Endothelial cell of umbilical vein (primary cell): ENCODE measurements at regions not wholly inside any gene's neighbourhood (a gene's known extent, or its start where the extent isn't known, plus 50 kb on each side); places are given as distances from the start of the nearest gene placed in this dataset.

Experiments
- BruUV-seq: library from RNA; stranded (reverse); fragments of 400-500 nt; replicated peaks from 2 replicates; lab custom pipeline; 2021; lab: Mats Ljungman, UMichigan
- CTCF ChIA-PET: fragments of 300-600, 350-600 bp; sonication (Branson Sonifier 250); formaldehyde crosslinking; loops from one replicate; lab custom pipeline; 2021; ENCODE audit warnings: antibody characterized with exemption, inconsistent platforms; lab: Charles Lee
- POLR2A ChIA-PET: fragments of 300-600, 350-600 bp; sonication (Branson Sonifier 250); formaldehyde crosslinking; loops from one replicate; lab custom pipeline; 2021; ENCODE audit warnings: antibody characterized with exemption, inconsistent platforms; lab: Charles Lee
- DNase-seq: peaks from one replicate; pipeline ENCODE4 v3.0.0-alpha.2; 2011; ENCODE audit warnings: low read depth, low spot score
- FAIRE-seq: peaks from 2 replicates; lab custom pipeline; 2011; peaks lifted over from hg19 to GRCh38; lab: Jason Lieb, UNC
- H2AFZ ChIP-seq: 2 replicates; pipeline ENCODE4 v1.6.0; 2012; ENCODE audit warnings: low read depth, low read length, control low read depth, inconsistent platforms
- H3K27ac ChIP-seq: 2 replicates; pipeline ENCODE4 v1.5.1; 2011; ENCODE audit warnings: low read depth, mild to moderate bottlenecking, control low read depth, low read length, moderate library complexity; ENCODE audit not compliant: insufficient read depth
- H3K27me3 ChIP-seq, 2 experiments: 2 replicates each; pipeline versions ENCODE4 v1.6.0 to v1.6.1; 2011; ENCODE audit warnings: low read length in 2 of 2, mixed read lengths in 1 of 2; ENCODE audit not compliant: control insufficient read depth in 2 of 2, insufficient read depth in 2 of 2
- H3K36me3 ChIP-seq, 2 experiments: 2 replicates in 1 of 2; 3 replicates in 1 of 2; pipeline ENCODE4 v1.5.1; 2011; ENCODE audit warnings: low read length in 2 of 2, mild to moderate bottlenecking in 1 of 2, moderate library complexity in 1 of 2; ENCODE audit not compliant: control insufficient read depth in 2 of 2, insufficient read depth in 2 of 2; ENCODE audit errors: extremely low read depth in 1 of 2
- H3K4me1 ChIP-seq: 3 replicates; pipeline ENCODE4 v1.5.1; 2011; ENCODE audit warnings: mild to moderate bottlenecking, low read length; ENCODE audit not compliant: control insufficient read depth, insufficient read depth; ENCODE audit errors: extremely low read depth
- H3K4me2 ChIP-seq: 2 replicates; pipeline ENCODE4 v1.6.1; 2011; ENCODE audit warnings: low read length, control low read depth, mixed read lengths; ENCODE audit not compliant: insufficient read depth
- H3K4me3 ChIP-seq, 3 experiments: fragments of 200-600 bp in 1 of 3; sonication (generic), shearing (Covaris generic) in 1 of 3; replicated peaks in 1 of 3; 2 replicates each; pipeline ENCODE4 v1.5.1; 2011 to 2016; ENCODE audit warnings: control low read depth in 3 of 3, low read length in 3 of 3, mild to moderate bottlenecking in 2 of 3, inconsistent platforms in 1 of 3, low read depth in 1 of 3, moderate library complexity in 1 of 3; ENCODE audit not compliant: insufficient read depth in 1 of 3
- H3K79me2 ChIP-seq: 2 replicates; pipeline ENCODE4 v1.6.0; 2012; ENCODE audit warnings: low read length, inconsistent platforms; ENCODE audit not compliant: control insufficient read depth, insufficient read depth
- H3K9ac ChIP-seq: replicated peaks from 2 replicates; pipeline ENCODE3; 2011; ENCODE audit warnings: low read length, control low read depth; ENCODE audit not compliant: insufficient read depth; ENCODE audit errors: extremely low read depth
- H3K9me1 ChIP-seq: replicated peaks from 3 replicates; pipeline ENCODE4 v1.6.0; 2011; ENCODE audit warnings: mild to moderate bottlenecking, low read length; ENCODE audit not compliant: control insufficient read depth, insufficient read depth; ENCODE audit errors: extremely low read depth
- H3K9me3 ChIP-seq: replicated peaks from 2 replicates; pipeline ENCODE4 v1.5.1; 2012; ENCODE audit warnings: low read length, inconsistent platforms; ENCODE audit not compliant: control insufficient read depth, insufficient read depth
- H4K20me1 ChIP-seq: replicated peaks from 2 replicates; pipeline ENCODE3; 2011; ENCODE audit warnings: mild to moderate bottlenecking, low read length; ENCODE audit not compliant: control insufficient read depth, insufficient read depth; ENCODE audit errors: extremely low read depth
- CTCF ChIP-seq, 2 donors: IDR thresholded peaks; 1 replicate in 1 of 2; 2 replicates in 1 of 2; pipeline ENCODE4 v1.5.1; 2011; ENCODE audit warnings: low read length in 2 of 2, mild to moderate bottlenecking in 2 of 2, moderate library complexity in 2 of 2, control low read depth in 1 of 2, inconsistent platforms in 1 of 2, low read depth in 1 of 2; ENCODE audit not compliant: insufficient read depth in 1 of 2; ENCODE audit errors: extremely low read depth in 1 of 2
- EZH2 ChIP-seq: IDR thresholded peaks from 2 replicates; pipeline ENCODE4 v1.6.1; 2012; ENCODE audit warnings: borderline replicate concordance, low read depth, mild to moderate bottlenecking, moderate library complexity, low read length, inconsistent platforms; ENCODE audit not compliant: severe bottlenecking
- FOS ChIP-seq: IDR thresholded peaks from 2 replicates; pipeline ENCODE4 v1.6.1; 2011; ENCODE audit warnings: mild to moderate bottlenecking, low read length, moderate library complexity, borderline replicate concordance; ENCODE audit not compliant: insufficient read depth
- JUN ChIP-seq: IDR thresholded peaks from 2 replicates; pipeline ENCODE4 v1.6.1; 2011; ENCODE audit warnings: borderline replicate concordance, low read depth; ENCODE audit not compliant: insufficient read length, insufficient read depth
- MAX ChIP-seq: IDR thresholded peaks from 2 replicates; pipeline ENCODE4 v1.6.1; 2011; ENCODE audit not compliant: insufficient read depth, insufficient read length
- POLR2AphosphoS5 ChIP-seq: IDR thresholded peaks from 2 replicates; pipeline ENCODE4 v1.6.1; 2012; ENCODE audit warnings: low read depth, mild to moderate bottlenecking, control low read depth, low read length, moderate library complexity; ENCODE audit not compliant: insufficient read depth
- dilution Hi-C: fragments of 300-500 bp; cut with MboI; formaldehyde crosslinking; loops from one replicate; pipeline ENCODE4 v1.15.0; 2019; ENCODE audit warnings: low sequenced_read_pairs; ENCODE audit not compliant: extremely low pct_ligation_motif_present
- intact Hi-C: fragments of 100-400 bp; cut with micrococcal nuclease; formaldehyde crosslinking; loops from one replicate; pipeline ENCODE4 v1.10.0; 2022

- no peaks in the 10 kb centered on the region for H3K9me3 ChIP-seq
- H3K4me2 ChIP-seq = no peak overlapping the region
- no peak overlapping the region for H2AFZ ChIP-seq
- no peak for FAIRE-seq
- TF ChIP-seq POLR2AphosphoS5 (no peak), FOS (no peak), MAX (no peak), CTCF (IDR thresholded peaks at IDR 0.05; ENCODE audit: extremely low read depth in 1 of 2, insufficient read depth in 1 of 2, low read depth in 1 of 2, low read length in 2 of 2) (no peak), JUN (no peak), EZH2 (no peak)
- H3K9me1 ChIP-seq = no peaks in the 10 kb centered on the region
- H3K9ac ChIP-seq = no peak overlapping the region
- no peaks in the 10 kb centered on the region for H3K36me3 ChIP-seq
- H3K79me2 ChIP-seq = no peaks in the 10 kb centered on the region
- POLR2A ChIA-PET = no interaction called here
- no peaks in the 10 kb centered on the region for H4K20me1 ChIP-seq
- no peaks in the 10 kb centered on the region for H3K4me1 ChIP-seq
- dilution Hi-C loops = no loop called here
- H3K27ac ChIP-seq = no peak overlapping the region
- H3K4me3 ChIP-seq = no peak overlapping the region
- no peaks in the 10 kb centered on the region for H3K27me3 ChIP-seq
- BruUV-seq = no TSS peak
- CTCF ChIA-PET = no interaction called here
- intact Hi-C loops = no loop called here
- no peak for DNase-seq
Measured at GRCh38 chr6:164214066-164214465, 799.5 kb downstream of the QKI start.
